GM19328 (cell line): ENCODE measurements at regions not wholly inside any gene's neighbourhood (a gene's known extent, or its start where the extent isn't known, plus 50 kb on each side); places are given as distances from the start of the nearest gene placed in this dataset.

Experiments used
- ATAC-seq: cut with Tn5 transposase; IDR thresholded peaks from one replicate; pipeline ENCODE4 v1.9.1; 2021; ENCODE audit warnings: mild to moderate bottlenecking, moderate library complexity; ENCODE audit not compliant: unreplicated experiment

DNA sequence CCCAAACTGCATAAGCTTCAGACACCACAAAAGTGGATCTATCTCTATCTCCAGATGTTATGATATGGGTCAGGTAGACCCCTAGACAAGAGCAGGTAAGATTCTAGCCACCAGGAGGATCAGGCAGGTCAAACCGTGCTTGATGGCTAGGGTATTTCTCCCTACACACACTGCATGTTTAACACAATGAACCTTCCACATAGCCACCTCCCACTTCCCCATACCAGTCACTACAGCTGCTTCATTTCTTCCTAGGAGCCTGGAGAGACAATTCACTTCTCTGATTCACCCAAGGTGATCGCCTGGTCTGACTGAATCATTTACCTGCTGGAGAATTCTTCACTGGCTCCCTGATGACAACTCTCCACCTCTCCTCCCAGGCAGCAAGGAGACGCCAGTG is 66.0 kb upstream of the MYCN start:
- ATAC-seq, result no peak

DNA sequence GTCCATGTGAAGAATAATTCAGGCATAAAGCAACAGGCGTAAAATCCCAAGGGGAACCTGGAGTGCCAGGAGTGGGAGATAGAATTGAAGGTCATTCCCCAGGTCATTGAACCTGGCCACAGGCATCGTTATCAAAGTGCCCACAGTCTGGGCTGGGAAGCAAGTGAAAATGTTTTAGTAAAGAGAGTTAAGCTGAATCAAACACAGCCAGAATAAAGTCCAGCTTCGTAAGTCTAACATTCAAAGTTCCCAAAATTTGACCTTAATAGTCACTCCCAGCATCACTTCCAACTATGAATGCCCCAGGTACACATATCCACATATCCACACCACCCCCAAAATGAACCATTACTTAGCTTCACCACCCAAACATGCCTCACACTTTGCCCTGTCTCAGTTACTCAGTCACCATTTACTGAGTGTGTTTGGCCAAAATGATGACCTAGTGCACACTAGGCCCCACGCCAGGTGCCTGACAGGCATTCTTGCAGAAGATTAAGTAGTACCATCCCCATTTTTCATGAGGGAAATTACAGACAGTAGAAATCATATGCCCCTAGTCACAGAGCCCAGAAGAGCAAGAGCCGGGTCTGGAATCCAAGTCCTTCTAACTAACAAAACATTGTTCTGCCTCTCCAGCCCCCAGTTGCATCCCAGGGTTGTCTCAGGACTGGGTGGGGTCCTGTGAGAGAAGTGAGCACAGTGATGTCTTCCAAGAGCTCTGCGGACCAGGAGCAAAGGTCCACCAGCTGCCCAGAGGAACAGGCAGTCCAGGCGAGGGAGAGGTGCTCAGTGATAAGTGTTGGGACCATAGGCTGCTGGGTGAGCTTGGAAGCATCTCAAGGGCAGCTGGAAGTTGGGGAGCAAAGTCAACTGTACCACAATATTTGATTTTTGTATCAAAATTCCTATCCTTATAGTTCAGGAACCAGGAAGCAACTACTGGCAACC is 65.2 kb upstream of the MYCN start:
- ATAC-seq, result no peak

DNA sequence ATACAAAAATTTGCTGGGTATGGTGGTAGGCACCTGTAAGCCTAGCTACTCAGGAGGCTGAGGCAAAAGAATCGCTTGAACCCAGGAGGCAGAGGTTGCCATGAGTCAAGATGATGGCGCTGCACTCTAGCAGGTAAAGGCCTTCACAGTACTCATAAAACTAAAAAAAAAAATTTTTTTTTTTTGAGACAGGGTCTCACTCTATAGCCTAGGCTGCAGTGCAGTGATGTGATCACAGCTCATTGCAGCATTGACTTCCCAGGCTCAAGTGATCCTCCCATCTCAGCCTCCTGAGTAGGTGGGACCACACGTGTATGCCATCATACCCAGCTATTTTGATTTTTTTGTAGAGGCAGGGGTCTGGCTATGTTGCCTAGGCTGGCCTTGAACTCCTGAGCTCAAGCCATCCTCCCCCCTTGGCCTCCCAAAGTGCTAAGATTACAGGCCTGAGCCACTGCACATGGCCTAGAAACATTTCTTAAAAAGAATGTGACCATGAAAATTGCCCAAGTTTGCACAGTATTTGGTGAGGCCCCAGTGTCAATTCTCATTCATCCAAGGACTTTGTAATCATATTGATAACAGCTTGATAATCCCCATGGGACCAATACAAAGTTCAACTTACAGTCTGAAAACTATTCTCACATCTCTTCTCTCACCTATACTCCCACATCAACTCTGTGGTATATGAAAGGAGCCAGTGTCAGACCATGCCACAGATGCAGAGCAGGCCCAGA is 64.2 kb upstream of the MYCN start:
- ATAC-seq, result no peak

DNA sequence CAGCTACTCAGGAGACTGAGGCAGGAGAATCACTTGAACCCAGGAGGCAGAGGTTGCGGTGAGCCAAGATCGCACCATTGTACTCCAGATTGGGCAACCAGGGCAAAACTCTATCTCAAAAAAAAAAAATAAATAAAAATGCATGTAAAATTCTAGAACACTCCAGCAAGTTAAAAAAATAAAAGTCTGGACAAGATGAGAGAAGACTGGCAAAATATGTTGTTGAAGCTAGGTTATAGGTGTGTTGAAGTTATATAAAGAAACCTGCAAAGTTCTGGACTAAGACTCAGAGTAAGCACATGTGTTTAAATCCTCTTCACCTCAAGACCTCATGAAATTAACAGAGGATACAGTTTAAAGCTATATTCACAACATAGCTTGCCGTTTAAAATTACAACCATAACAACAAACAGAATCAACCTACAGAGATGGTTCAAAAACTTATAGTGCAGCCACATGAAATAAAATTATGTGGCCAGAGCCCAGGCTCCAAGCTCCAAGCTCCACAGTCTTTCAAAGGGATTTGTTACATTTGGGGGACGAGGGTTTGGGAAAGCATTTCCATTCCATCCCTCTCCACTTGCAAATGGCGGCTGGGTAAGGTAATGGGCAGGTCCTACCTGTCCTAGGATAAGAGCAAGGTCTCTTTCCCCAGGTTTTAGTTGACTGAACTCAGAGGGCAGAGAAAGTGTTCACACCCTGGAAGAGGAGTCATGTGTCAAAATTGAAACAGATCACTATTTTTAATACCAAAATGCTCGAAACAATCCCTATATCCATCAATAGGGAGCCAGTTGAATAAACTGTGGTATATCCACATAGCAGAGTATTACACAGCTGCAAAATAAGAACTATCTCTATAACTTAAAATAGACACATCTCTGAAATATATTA is 59.9 kb upstream of the MYCN start:
- ATAC-seq, result no peak

GRCh38 chr2:15881120-15881433 is 59.3 kb upstream of the MYCN start:
- no peak for ATAC-seq

DNA sequence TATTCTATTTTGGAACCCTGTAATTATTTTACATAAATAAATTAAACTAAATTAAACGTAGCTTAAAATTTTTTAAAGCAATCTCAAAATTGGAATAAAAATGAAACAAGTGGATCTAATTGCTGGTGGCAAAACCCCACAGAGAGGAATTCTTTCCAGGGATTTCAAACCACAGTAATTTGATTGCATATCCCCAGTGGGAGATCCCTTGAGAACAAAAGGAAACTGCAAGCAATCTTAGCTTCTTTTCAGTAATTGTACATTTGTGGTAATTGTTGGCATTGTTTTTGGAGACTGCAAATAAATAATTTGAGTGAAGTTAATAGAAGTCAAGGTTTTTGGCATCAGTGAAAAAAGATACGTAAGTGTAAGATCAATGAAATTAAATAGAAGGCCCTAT is 58.7 kb upstream of the MYCN start:
- no peak for ATAC-seq

GRCh38 chr2:15882761-15883497 is 57.4 kb upstream of the MYCN start:
- no peak for ATAC-seq

DNA sequence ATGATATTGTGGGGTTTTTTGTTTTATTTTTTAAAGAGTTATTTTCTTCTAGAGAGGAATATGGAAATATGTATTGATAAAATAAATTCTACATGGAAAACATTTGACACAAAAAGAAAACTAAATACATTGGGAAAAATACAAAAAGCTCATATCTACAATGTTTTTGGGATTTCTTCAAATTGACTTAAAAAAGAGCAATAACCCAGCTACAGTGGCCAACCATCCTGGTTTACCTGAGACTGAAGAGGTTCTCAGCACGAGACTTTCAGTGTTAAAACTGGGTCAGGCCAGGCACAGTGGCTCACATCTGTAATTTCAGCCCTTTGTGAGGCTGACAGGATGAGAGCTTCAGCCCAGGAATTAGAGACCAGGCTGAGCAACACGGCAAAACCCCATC is 56.7 kb upstream of the MYCN start:
- ATAC-seq, result no peak

- no peak for ATAC-seq
These were observed 55.6 kb upstream of the MYCN start for GRCh38 chr2:15884790-15885189.

GRCh38 chr2:15886231-15886630 is 54.1 kb upstream of the MYCN start:
- ATAC-seq, result no peak

- ATAC-seq, result no peak
These were observed 50.8 kb upstream of the MYCN start for GRCh38 chr2:15889442-15890123.

GRCh38 chr2:15890124-15890754 is 50.1 kb upstream of the MYCN start:
- no peak for ATAC-seq
